ENCODE measurements at regions not wholly inside any gene's neighbourhood (a gene's known extent, or its start where the extent isn't known, plus 50 kb on each side); places are given as distances from the start of the nearest gene placed in this dataset.

- 42 to 43% methylated on average over 16 of the region's 16 CpGs for WGBS, 2 donors
- peak; percentile 46 to 91 for DNase-seq (ENCODE audit: low spot score in 2 of 2)
- intact Hi-C loops (cut with DNase I; ENCODE audit: low total_unique reads), result no loop called here
- TF ChIP-seq POLR2A (IDR thresholded peaks at IDR 0.05) (no peak), CTCF (IDR thresholded peaks at IDR 0.05) (no peak)
- H3K4me3 ChIP-seq (ENCODE audit: low read depth, poor library complexity, severe bottlenecking), result no peak overlapping the region
Observed at GRCh38 chr14:24710403-24711112, 76.6 kb upstream of the GZMB start.

- intact Hi-C loops (cut with DNase I; ENCODE audit: low total_unique reads), result no loop called here
- H3K4me3 ChIP-seq (ENCODE audit: low read depth, poor library complexity, severe bottlenecking), result no peak overlapping the region
- TF ChIP-seq CTCF (IDR thresholded peaks at IDR 0.05), result no peak
- no peak for TF ChIP-seq POLR2A (IDR thresholded peaks at IDR 0.05)
- WGBS, 2 donors, result 78% methylated on average over 3 of the region's 3 CpGs
- no peak for DNase-seq (ENCODE audit: low spot score in 2 of 2)
Observed at GRCh38 chr14:24708684-24709083, 74.7 kb upstream of the GZMB start.

- TF ChIP-seq CTCF (IDR thresholded peaks at IDR 0.05) (no peak), POLR2A (IDR thresholded peaks at IDR 0.05) (no peak)
- H3K4me3 ChIP-seq (ENCODE audit: low read depth, poor library complexity, severe bottlenecking), result no peak overlapping the region
- WGBS, 2 donors, result 83 to 85% methylated on average over 3 of the region's 3 CpGs
- DNase-seq (ENCODE audit: low spot score in 2 of 2), result no peak
- intact Hi-C loops (cut with DNase I; ENCODE audit: low total_unique reads), result no loop called here
Observed at GRCh38 chr14:24706351-24706750, 72.4 kb upstream of the GZMB start.

- DNase-seq (ENCODE audit: low spot score in 2 of 2), result no peak
- 78 to 82% methylated on average over 4 of the region's 4 CpGs for WGBS, 2 donors
- TF ChIP-seq CTCF (IDR thresholded peaks at IDR 0.05), result no peak
- no peak for TF ChIP-seq POLR2A (IDR thresholded peaks at IDR 0.05)
- intact Hi-C loops (cut with DNase I; ENCODE audit: low total_unique reads), result no loop called here
- no peak overlapping the region for H3K4me3 ChIP-seq (ENCODE audit: low read depth, poor library complexity, severe bottlenecking)
Observed at GRCh38 chr14:24705840-24706239, 71.8 kb upstream of the GZMB start.

GRCh38 chr14:24701062-24701461, 67.1 kb upstream of the GZMB start:
- no peak for DNase-seq (ENCODE audit: low spot score in 2 of 2)
- no peak for TF ChIP-seq CTCF (IDR thresholded peaks at IDR 0.05)
- no peak for TF ChIP-seq POLR2A (IDR thresholded peaks at IDR 0.05)
- intact Hi-C loops (cut with DNase I; ENCODE audit: low total_unique reads), result no loop called here
- WGBS, 2 donors, result 79 to 96% methylated on average over 1 of the region's 1 CpG
- no peak overlapping the region for H3K4me3 ChIP-seq (ENCODE audit: low read depth, poor library complexity, severe bottlenecking)

- 56 to 86% methylated on average over 1 of the region's 1 CpG for WGBS, 2 donors
- TF ChIP-seq POLR2A (IDR thresholded peaks at IDR 0.05) (no peak), CTCF (IDR thresholded peaks at IDR 0.05) (no peak)
- no peak for DNase-seq (ENCODE audit: low spot score in 2 of 2)
- H3K4me3 ChIP-seq (ENCODE audit: low read depth, poor library complexity, severe bottlenecking), result no peak overlapping the region
- intact Hi-C loops (cut with DNase I; ENCODE audit: low total_unique reads), result no loop called here
Observed at GRCh38 chr14:24700511-24700910, 66.5 kb upstream of the GZMB start.
